GM21423 (cell line): ENCODE measurements at regions not wholly inside any gene's neighbourhood (a gene's known extent, or its start where the extent isn't known, plus 50 kb on each side); places are given as distances from the start of the nearest gene placed in this dataset.
"Not testable (repeated sequence)": the region's sequence is repeated elsewhere in the genome, so short reads cannot be mapped to it uniquely, and the experiment has no call there.

Experiments
- ATAC-seq: cut with Tn5 transposase; IDR thresholded peaks from one replicate; pipeline ENCODE4 v1.9.1; 2021; ENCODE audit warnings: mild to moderate bottlenecking, moderate library complexity; ENCODE audit not compliant: unreplicated experiment

GRCh38 chr7:126022452-126022851, 1092.8 kb upstream of the POT1 start:
- ATAC-seq: no peak

DNA sequence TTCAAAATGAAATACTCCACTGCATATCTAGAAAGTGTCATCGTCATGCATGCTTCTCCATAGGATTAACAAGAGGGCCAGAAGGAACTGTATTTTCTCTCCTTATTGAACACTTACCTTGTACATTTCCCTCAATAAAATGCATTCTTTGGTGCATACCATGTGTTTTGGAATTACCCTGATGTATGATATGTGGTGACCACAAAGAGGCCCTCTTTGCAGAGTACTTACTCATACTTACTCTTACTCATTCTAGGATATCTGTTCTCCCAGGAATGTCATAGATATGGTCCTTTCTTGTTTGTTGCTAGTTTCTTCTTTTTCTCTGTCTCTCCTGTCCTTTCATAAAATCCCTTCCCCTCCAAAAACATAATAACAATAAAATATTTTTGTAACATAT, 1087.1 kb upstream of the POT1 start:
- ATAC-seq: no peak

DNA sequence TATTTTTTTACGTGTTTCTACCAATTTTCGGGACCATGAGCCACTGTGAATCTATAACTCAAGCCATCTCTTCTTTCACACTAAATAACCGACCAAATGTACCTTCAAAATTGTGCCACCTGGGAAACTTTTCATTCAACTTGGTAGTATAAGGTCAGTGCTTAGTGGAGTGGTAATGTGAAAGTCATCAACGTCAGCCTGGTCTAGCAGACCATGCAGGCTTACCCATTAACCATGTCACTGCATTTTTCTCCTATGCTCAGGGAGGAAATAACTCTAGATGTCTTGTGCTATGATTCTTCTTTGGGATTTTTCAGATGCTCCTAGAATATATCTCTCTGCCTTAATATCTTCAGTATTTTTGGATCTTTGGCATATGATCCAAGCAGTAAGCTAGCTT, 1075.4 kb upstream of the POT1 start:
- ATAC-seq: no peak

GRCh38 chr7:126001349-126001748, 1071.7 kb upstream of the POT1 start:
- no peak for ATAC-seq

DNA sequence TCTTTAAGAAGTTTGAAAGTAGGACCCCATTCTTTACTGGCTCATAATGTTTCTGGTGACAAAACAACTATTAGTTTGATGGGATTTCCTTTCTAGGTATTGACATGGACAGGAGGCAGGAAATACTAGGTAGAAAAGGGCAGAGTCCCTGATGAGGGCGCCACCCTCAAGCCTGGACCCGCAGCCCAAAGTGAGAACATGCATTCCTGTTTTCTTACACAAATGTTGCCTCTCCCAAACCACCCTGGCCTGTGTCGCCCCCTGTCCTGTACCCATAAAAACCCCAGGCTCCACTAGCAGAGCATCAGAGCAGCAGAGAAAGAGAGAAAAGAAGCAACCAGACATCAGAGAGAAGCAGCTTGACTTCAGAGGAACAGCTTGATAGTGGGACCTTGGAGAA, 1055.2 kb upstream of the POT1 start:
- ATAC-seq: no peak

GRCh38 chr7:125971656-125972055, 1042.0 kb upstream of the POT1 start:
- ATAC-seq: no peak

DNA sequence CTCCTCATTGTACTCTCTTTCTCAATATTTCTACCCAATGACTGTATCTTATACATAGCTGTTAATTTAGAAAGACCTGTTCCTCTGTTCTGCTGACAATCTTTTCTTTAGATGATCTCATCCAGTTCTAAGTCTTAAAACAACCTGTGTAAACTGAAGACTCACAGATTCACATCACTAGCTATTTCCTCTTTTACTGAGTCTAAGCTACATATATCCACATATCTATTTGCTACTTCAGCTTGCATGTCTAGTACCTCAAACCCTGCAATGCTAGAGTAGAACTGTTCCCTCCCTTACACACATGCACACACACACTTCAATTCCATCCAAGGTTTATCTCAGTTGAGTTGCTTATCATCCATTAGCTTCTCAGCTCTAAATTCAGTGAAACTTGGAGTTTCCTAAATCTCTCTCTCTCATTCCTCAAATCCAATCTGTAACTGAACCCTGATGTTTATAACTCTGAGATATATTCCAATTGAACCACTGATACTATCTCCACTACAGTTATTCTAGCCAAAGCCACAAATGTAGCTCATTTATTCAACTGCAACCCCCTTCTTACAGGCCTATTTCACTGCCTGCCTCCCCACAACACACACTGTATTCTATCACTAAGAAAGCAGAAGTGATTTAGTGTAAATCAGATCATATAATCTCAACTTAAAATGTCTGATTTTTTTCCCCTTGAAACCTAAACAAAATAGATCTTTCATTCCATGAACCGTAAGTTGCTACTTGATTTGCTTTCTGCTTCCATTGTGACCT, 1036.8 kb upstream of the POT1 start:
- ATAC-seq: no peak

DNA sequence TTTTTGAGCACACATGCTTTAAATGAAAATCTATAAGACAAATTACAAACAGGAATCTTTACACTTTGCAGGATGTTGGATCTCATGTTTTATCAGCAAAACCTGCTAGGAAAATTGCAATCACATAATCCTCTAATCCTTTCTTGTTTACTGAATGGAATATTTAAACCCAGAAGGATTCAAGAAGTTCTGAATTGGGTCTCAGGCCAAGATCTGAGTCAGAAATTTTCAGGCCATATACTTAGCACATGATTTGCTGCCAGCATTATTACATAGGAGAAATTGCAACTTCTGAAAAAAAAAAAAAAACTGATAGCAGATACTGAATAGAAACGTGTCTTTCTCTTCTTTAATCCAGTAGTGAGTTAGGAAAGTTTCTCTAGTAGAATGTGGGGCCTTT, 1005.3 kb upstream of the POT1 start:
- ATAC-seq: no peak

- no peak for ATAC-seq
These were observed 1004.9 kb upstream of the POT1 start for GRCh38 chr7:125934539-125934938.

DNA sequence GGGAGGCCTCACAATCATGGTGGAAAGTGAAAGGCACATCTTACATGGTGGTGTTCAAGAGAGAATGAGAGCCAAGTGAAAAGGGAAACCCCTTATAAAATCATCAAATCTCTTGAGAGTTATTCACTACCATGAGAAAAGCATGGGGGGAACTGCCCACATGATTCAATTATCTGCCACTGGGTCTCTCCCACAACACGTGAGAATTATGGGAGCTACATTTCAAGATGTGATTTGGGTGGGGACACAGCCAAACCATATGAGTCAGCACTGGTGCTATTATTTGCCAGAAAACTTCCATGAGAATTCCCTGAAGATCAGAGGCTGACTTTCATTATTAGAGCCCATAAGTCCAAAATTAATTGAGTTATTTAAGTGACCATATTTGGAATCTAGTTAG, 1001.2 kb upstream of the POT1 start:
- no peak for ATAC-seq

GRCh38 chr7:125927556-125927955, 997.9 kb upstream of the POT1 start:
- no peak for ATAC-seq

GRCh38 chr7:125926621-125927020, 997.0 kb upstream of the POT1 start:
- no peak for ATAC-seq

DNA sequence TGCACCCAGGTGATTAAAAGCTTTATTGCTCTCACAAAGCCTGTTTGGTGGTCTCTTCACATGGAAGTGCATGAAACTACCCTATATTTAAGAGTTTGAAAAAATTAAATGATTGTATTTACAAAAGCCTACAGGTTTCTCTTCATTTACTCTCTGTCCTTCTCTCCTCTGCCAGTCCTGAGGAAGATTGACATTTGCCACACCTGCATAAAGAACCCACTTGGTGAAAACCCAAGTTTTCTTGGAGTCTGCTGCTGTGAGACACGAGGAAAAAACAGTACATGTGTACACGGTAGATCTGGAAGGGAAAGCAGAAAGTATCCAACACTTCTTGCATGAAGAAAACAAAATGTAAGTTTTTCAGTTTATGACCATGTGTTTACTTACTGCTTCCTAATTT, 994.4 kb upstream of the POT1 start:
- no peak for ATAC-seq

DNA sequence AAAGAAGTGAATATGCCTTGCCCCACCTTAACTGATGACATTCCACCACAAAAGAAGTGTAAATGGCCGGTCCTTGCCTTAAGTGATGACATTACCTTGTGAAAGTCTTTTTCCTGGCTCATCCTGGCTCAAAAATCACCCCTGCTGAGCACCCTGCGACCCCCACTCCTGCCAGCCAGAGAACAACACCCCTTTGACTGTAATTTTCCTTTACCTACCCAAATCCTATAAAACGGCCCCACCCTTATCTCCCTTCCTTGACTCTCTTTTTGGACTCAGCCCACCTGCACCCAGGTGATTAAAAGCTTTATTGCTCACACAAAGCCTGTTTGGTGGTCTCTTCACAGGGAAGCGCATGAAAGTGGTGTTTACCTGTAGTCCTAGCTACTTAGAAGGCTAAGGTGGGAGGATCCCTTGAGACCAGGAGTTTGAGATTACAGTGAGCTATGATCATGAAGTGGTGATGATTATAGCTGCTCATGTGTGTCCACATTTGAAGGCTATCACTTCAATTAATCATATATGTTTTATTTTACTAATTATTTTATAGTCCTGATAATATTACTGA, 985.8 kb upstream of the POT1 start:
- not testable (repeated sequence) for ATAC-seq

DNA sequence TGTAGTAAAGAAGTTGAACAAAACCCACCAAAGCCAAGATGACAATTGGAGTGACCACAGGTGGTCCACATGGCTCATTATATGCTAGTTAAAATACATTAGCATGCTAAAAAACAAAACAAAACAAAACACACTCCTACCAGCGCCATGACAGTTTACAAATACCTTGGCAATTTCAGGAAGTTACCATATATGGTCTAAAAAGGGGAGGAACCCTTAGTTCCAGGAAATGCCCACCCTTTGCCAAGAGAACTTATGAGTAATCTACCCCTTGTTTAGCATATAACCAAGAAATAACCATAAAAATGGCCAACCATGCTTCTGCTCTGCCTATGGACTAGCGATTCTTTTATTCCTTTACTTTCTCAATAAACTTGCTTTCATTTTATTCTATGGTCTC, 979.1 kb upstream of the POT1 start:
- no peak for ATAC-seq

- no peak for ATAC-seq
These were observed 970.0 kb upstream of the POT1 start for GRCh38 chr7:125899577-125899976.

- ATAC-seq: no peak
These were observed 962.8 kb upstream of the POT1 start for GRCh38 chr7:125892434-125892833.

GRCh38 chr7:125878988-125879387, 949.4 kb upstream of the POT1 start:
- ATAC-seq: no peak

DNA sequence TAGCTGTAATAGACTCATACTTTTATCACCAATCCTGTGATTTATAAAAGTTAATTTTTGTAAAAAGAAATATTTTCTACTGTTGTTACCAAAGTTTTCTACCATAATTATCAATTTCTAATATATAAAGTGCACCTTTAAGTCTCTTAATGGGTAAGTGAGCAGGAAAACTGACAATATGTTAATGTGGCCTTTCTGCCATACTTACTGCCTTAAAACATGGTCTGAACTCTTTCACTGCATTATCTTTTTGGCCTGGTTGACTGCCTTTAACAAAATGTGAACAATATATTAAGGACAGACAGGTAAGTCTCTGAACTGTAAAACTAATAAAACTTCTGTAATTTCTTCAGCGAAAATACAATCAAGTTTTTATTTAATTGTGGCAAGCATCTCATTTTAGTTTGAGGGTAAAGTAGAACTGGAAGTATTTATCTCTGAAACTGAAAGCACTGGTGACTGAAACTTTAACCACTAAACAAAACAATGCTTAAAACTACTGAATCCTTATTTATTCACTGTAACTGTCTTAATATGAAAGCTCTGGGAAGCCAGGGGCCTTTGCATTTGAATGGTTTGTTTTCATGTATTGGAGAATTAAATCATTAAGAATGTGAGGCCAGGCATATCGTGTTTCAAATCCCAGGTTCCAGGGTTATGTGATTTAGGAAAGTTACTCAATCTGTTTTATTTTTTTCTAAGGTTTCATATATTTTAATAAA, 948.8 kb upstream of the POT1 start:
- ATAC-seq: no peak

GRCh38 chr7:125877246-125877645, 947.6 kb upstream of the POT1 start:
- ATAC-seq: no peak

GRCh38 chr7:125876431-125876830, 946.8 kb upstream of the POT1 start:
- no peak for ATAC-seq

GRCh38 chr7:125871431-125871830, 941.8 kb upstream of the POT1 start:
- no peak for ATAC-seq
